ENCODE measurements at regions not wholly inside any gene's neighbourhood (a gene's known extent, or its start where the extent isn't known, plus 50 kb on each side); places are given as distances from the start of the nearest gene placed in this dataset.

GRCh38 chr10:84654671-84655070 lies 326.3 kb downstream of the CCSER2 start:
- no peaks in the 10 kb centered on the region for H3K9me3 ChIP-seq (ENCODE audit: control insufficient read depth, insufficient read depth, low read depth, low read length)
- H3K27ac ChIP-seq (ENCODE audit: extremely low read depth, low read depth, low read length), result no peak overlapping the region
- ChIA-PET CTCF (interaction anchor here (1.0 to 1.4 kb wide), 3 partner anchors 11 to 63 kb away, joined by 3 read pairs; no protein-coding TSS in a partner anchor), POLR2A (no interaction called here)
- no peaks in the 10 kb centered on the region for H3K36me3 ChIP-seq (ENCODE audit: control insufficient read depth in 2 of 2, insufficient read depth in 1 of 2, low read length in 2 of 2)
- TF ChIP-seq ZNF280C (tag by site-specific recombination; IDR thresholded peaks at IDR 0.05) (no peak), ZNF132 (tag by site-specific recombination; IDR thresholded peaks at IDR 0.05; ENCODE audit: borderline replicate concordance) (no peak), ZNF791 (tag by site-specific recombination; IDR thresholded peaks at IDR 0.05) (no peak), ZNF548 (tag by site-specific recombination; IDR thresholded peaks at IDR 0.05) (no peak), ZBTB8A (tag by site-specific recombination; IDR thresholded peaks at IDR 0.05) (no peak), ZEB2 (tag by site-specific recombination; IDR thresholded peaks at IDR 0.05) (no peak), ZNF473 (tag by site-specific recombination; IDR thresholded peaks at IDR 0.05) (no peak), ZNF184 (tag by site-specific recombination; IDR thresholded peaks at IDR 0.05) (no peak), ZNF610 (tag by site-specific recombination; IDR thresholded peaks at IDR 0.05; ENCODE audit: borderline replicate concordance) (no peak), ZNF121 (tag by site-specific recombination; IDR thresholded peaks at IDR 0.05) (no peak), ZNF169 (tag by site-specific recombination; IDR thresholded peaks at IDR 0.05) (no peak), ZNF571 (tag by site-specific recombination; IDR thresholded peaks at IDR 0.05) (no peak), FEZF1 (tag by site-specific recombination; IDR thresholded peaks at IDR 0.05) (no peak), CTCF (tag by site-specific recombination; IDR thresholded peaks at IDR 0.05) (no peak), ZNF776 (tag by site-specific recombination; IDR thresholded peaks at IDR 0.05; ENCODE audit: borderline replicate concordance) (no peak), ZNF585B (tag by site-specific recombination; IDR thresholded peaks at IDR 0.05) (no peak), TCF7L2 (IDR thresholded peaks at IDR 0.05; ENCODE audit: borderline replicate concordance, low read depth, low read length) (no peak)
- TF ChIP-seq, protein P1, sequence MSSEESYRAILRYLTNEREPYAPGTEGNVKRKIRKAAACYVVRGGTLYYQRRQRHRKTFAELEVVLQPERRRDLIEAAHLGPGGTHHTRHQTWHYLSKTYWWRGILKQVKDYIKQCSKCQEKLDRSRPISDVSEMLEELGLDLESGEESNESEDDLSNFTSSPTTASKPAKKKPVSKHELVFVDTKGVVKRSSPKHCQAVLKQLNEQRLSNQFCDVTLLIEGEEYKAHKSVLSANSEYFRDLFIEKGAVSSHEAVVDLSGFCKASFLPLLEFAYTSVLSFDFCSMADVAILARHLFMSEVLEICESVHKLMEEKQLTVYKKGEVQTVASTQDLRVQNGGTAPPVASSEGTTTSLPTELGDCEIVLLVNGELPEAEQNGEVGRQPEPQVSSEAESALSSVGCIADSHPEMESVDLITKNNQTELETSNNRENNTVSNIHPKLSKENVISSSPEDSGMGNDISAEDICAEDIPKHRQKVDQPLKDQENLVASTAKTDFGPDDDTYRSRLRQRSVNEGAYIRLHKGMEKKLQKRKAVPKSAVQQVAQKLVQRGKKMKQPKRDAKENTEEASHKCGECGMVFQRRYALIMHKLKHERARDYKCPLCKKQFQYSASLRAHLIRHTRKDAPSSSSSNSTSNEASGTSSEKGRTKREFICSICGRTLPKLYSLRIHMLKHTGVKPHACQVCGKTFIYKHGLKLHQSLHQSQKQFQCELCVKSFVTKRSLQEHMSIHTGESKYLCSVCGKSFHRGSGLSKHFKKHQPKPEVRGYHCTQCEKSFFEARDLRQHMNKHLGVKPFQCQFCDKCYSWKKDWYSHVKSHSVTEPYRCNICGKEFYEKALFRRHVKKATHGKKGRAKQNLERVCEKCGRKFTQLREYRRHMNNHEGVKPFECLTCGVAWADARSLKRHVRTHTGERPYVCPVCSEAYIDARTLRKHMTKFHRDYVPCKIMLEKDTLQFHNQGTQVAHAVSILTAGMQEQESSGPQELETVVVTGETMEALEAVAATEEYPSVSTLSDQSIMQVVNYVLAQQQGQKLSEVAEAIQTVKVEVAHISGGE (tag by site-specific recombination; conservative IDR thresholded peaks at IDR 0.05; ENCODE audit: low read depth), result no peak
- TF ChIP-seq, protein P2, sequence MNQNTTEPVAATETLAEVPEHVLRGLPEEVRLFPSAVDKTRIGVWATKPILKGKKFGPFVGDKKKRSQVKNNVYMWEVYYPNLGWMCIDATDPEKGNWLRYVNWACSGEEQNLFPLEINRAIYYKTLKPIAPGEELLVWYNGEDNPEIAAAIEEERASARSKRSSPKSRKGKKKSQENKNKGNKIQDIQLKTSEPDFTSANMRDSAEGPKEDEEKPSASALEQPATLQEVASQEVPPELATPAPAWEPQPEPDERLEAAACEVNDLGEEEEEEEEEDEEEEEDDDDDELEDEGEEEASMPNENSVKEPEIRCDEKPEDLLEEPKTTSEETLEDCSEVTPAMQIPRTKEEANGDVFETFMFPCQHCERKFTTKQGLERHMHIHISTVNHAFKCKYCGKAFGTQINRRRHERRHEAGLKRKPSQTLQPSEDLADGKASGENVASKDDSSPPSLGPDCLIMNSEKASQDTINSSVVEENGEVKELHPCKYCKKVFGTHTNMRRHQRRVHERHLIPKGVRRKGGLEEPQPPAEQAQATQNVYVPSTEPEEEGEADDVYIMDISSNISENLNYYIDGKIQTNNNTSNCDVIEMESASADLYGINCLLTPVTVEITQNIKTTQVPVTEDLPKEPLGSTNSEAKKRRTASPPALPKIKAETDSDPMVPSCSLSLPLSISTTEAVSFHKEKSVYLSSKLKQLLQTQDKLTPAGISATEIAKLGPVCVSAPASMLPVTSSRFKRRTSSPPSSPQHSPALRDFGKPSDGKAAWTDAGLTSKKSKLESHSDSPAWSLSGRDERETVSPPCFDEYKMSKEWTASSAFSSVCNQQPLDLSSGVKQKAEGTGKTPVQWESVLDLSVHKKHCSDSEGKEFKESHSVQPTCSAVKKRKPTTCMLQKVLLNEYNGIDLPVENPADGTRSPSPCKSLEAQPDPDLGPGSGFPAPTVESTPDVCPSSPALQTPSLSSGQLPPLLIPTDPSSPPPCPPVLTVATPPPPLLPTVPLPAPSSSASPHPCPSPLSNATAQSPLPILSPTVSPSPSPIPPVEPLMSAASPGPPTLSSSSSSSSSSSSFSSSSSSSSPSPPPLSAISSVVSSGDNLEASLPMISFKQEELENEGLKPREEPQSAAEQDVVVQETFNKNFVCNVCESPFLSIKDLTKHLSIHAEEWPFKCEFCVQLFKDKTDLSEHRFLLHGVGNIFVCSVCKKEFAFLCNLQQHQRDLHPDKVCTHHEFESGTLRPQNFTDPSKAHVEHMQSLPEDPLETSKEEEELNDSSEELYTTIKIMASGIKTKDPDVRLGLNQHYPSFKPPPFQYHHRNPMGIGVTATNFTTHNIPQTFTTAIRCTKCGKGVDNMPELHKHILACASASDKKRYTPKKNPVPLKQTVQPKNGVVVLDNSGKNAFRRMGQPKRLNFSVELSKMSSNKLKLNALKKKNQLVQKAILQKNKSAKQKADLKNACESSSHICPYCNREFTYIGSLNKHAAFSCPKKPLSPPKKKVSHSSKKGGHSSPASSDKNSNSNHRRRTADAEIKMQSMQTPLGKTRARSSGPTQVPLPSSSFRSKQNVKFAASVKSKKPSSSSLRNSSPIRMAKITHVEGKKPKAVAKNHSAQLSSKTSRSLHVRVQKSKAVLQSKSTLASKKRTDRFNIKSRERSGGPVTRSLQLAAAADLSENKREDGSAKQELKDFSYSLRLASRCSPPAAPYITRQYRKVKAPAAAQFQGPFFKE (tag by site-specific recombination; IDR thresholded peaks at IDR 0.05; ENCODE audit: borderline replicate concordance), result no peak
- H3K4me3 ChIP-seq (ENCODE audit: low read depth, low read length), result no peak overlapping the region
- no peaks in the 10 kb centered on the region for H3K4me1 ChIP-seq (ENCODE audit: control insufficient read depth, insufficient read depth, low read length)
